Ishikawa (cell line): ENCODE measurements at regions not wholly inside any gene's neighbourhood (a gene's known extent, or its start where the extent isn't known, plus 50 kb on each side); places are given as distances from the start of the nearest gene placed in this dataset.

ENCODE experiments used
- CEBPB ChIP-seq: IDR thresholded peaks from 2 replicates; pipeline ENCODE4 v1.6.1; 2012
- CREB1 ChIP-seq: IDR thresholded peaks from 2 replicates; pipeline ENCODE4 v1.6.1; 2012; ENCODE audit warnings: low read depth
- EGR1 ChIP-seq: IDR thresholded peaks from 2 replicates; pipeline ENCODE4 v1.6.1; 2012
- EP300 ChIP-seq: IDR thresholded peaks from 2 replicates; pipeline ENCODE4 v1.6.1; 2012; ENCODE audit warnings: borderline replicate concordance
- NFIC ChIP-seq: IDR thresholded peaks from 2 replicates; pipeline ENCODE4 v1.6.1; 2012
- RAD21 ChIP-seq: IDR thresholded peaks from 2 replicates; pipeline ENCODE4 v1.6.1; 2012; ENCODE audit warnings: low read depth
- TAF1 ChIP-seq: IDR thresholded peaks from 2 replicates; pipeline ENCODE4 v1.6.1; 2012; ENCODE audit warnings: low read depth, mild to moderate bottlenecking
- TCF12 ChIP-seq: IDR thresholded peaks from 2 replicates; pipeline ENCODE4 v1.6.1; 2012; ENCODE audit warnings: low read depth
- TEAD4 ChIP-seq: IDR thresholded peaks from 2 replicates; pipeline ENCODE4 v1.6.1; 2012
- ZBTB7A ChIP-seq: IDR thresholded peaks from 2 replicates; pipeline ENCODE4 v1.6.1; 2012; ENCODE audit warnings: low read depth
- TF ChIP-seq, protein P1 (sequence below): IDR thresholded peaks from 2 replicates; pipeline ENCODE4 v1.6.1; 2012; ENCODE audit warnings: low read depth, mild to moderate bottlenecking
- TF ChIP-seq, protein P2 (sequence below): IDR thresholded peaks from 2 replicates; pipeline ENCODE4 v1.6.1; 2012

GRCh38 chr2:215847718-215848117, 165.6 kb downstream of the MREG start:
- TF ChIP-seq TEAD4 (no peak), CEBPB (no peak), CREB1 (no peak), RAD21 (no peak), EP300 (no peak), TAF1 (no peak), ZBTB7A (no peak), TCF12 (no peak), EGR1 (no peak), NFIC (no peak)
- TF ChIP-seq, protein P1, sequence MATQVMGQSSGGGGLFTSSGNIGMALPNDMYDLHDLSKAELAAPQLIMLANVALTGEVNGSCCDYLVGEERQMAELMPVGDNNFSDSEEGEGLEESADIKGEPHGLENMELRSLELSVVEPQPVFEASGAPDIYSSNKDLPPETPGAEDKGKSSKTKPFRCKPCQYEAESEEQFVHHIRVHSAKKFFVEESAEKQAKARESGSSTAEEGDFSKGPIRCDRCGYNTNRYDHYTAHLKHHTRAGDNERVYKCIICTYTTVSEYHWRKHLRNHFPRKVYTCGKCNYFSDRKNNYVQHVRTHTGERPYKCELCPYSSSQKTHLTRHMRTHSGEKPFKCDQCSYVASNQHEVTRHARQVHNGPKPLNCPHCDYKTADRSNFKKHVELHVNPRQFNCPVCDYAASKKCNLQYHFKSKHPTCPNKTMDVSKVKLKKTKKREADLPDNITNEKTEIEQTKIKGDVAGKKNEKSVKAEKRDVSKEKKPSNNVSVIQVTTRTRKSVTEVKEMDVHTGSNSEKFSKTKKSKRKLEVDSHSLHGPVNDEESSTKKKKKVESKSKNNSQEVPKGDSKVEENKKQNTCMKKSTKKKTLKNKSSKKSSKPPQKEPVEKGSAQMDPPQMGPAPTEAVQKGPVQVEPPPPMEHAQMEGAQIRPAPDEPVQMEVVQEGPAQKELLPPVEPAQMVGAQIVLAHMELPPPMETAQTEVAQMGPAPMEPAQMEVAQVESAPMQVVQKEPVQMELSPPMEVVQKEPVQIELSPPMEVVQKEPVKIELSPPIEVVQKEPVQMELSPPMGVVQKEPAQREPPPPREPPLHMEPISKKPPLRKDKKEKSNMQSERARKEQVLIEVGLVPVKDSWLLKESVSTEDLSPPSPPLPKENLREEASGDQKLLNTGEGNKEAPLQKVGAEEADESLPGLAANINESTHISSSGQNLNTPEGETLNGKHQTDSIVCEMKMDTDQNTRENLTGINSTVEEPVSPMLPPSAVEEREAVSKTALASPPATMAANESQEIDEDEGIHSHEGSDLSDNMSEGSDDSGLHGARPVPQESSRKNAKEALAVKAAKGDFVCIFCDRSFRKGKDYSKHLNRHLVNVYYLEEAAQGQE, result no peak
- TF ChIP-seq, protein P2, sequence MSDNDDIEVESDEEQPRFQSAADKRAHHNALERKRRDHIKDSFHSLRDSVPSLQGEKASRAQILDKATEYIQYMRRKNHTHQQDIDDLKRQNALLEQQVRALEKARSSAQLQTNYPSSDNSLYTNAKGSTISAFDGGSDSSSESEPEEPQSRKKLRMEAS, result no peak
